HG03095 (cell line): ENCODE measurements at regions not wholly inside any gene's neighbourhood (a gene's known extent, or its start where the extent isn't known, plus 50 kb on each side); places are given as distances from the start of the nearest gene placed in this dataset.

Experiments
- ATAC-seq: cut with Tn5 transposase; IDR thresholded peaks from one replicate; pipeline ENCODE4 v1.9.1; 2021; ENCODE audit warnings: moderate library complexity; ENCODE audit not compliant: unreplicated experiment

GRCh38 chr5:158559066-158559465, 540.6 kb downstream of the EBF1 start:
- no peak for ATAC-seq

- ATAC-seq: no peak
These were observed 545.8 kb downstream of the EBF1 start for GRCh38 chr5:158553962-158554336.

GRCh38 chr5:158553195-158553961, 546.3 kb downstream of the EBF1 start:
- ATAC-seq: no peak

- ATAC-seq: no peak
These were observed 547.5 kb downstream of the EBF1 start for GRCh38 chr5:158552241-158552640.

- no peak for ATAC-seq
These were observed 550.4 kb downstream of the EBF1 start for GRCh38 chr5:158549311-158549710.

GRCh38 chr5:158546748-158547147, 553.0 kb downstream of the EBF1 start:
- no peak for ATAC-seq

DNA sequence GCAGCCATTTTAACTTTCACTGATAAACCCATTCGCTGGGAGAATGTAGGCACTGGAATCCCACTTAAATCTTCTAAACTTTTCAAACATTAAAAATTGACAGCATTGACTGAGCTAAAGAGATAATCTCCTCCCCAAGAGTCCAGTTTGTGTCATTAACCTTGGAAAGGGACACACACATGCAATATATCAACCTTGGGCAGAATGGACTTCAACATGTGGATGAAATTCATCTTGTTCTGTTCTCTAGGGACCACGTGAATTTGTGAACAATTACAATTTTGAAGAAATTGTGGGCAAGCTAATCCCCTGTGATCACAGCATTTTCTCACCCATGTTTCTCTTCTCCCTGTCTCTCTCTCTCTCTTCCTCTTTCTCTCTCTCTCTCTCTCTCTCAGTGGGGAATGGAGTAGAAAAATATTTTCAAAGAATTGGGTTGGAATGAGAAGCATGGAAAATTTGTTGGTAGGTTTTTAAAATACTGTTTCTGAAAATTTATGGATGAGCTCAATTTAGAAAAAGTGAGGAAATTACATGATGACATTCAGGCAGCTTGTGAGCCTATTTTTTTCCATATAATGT, 553.7 kb downstream of the EBF1 start:
- ATAC-seq: no peak

DNA sequence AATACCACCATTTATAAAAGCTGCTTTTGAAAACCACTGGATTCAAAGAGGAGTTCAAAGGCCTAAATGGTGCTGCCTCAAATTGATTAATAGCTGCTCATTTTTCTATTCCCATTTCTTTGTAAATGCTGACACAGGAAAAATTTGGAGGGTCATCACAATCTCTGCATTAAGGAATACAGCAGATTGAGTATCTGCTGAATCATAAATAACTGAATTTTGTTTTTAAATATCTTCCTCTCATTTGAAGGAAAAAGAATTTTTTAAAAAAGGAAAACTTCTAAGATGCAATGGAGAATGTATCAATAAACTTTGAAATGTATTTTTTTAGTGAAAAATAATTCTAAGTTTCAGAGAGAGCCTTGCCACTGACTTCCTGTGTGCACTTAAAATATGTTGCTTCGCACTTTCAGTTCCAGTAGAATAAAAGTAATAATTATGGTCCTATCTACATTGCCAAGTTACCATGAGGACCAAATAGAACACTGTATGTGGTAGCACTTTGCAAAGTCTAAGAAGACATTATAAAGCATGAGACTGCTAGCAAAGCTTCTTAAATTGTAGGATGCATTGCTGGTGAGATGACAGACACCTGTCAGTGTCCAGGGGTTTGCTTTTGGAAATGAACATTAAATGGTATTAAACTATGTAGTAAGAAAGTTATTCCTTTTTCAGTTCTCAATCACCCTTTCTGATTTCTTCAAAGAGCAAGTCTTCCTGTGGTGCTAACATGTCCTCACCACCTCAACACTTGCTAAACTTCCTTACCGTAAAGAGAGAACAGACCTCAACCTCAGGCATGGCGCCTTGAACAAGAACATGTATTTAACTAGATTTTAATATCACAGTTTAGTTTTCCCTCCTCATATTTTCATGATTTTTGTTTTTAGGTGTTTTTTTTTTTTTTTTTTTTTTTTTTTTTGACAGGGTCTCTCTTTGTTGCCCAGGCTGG, 555.1 kb downstream of the EBF1 start:
- no peak for ATAC-seq

- ATAC-seq: no peak
These were observed 556.0 kb downstream of the EBF1 start for GRCh38 chr5:158543539-158544387.

DNA sequence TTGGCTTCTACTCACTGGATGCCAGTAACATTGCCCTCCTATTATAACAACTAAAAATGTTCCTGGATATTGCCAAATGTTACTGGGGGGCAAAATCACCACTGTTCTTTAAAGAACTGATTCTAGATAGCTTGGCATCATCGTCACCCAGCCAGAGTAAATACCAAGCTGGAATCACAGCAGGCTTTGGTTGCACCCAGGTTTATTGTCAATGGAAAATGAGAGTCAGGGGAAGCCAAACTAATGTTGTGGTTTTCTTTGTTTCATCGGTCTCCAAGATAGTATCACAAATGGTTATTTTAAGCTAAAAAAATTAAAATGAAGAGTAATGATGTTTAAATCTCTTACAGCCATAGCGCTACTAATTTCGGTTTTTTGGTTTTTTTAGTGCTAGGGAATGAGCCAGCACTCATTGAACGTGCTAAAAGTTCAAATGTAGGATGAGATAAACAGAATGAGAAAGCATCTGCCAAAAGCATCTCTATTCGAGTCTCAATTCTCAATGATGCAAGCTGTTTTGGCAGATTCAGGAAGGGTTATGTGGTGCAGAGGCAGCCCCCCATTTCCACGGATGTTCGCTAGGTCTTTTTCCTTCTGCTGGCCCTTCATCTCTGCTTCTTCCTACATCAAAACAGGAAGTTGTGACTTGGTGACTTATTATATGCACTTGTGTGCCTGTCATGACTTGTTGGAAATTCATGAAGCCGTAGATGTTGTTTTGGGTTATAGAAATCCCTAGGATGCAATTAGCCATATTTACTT, 558.0 kb downstream of the EBF1 start:
- ATAC-seq: no peak

- ATAC-seq: peak; percentile 79
These were observed 561.1 kb downstream of the EBF1 start for GRCh38 chr5:158538506-158539074.

GRCh38 chr5:158537366-158537765, 562.4 kb downstream of the EBF1 start:
- ATAC-seq: no peak

GRCh38 chr5:158534203-158534602, 565.5 kb downstream of the EBF1 start:
- no peak for ATAC-seq

- no peak for ATAC-seq
These were observed 567.0 kb downstream of the EBF1 start for GRCh38 chr5:158532739-158533138.

- no peak for ATAC-seq
These were observed 567.9 kb downstream of the EBF1 start for GRCh38 chr5:158531860-158532259.

- no peak for ATAC-seq
These were observed 569.6 kb downstream of the EBF1 start for GRCh38 chr5:158530115-158530514.

DNA sequence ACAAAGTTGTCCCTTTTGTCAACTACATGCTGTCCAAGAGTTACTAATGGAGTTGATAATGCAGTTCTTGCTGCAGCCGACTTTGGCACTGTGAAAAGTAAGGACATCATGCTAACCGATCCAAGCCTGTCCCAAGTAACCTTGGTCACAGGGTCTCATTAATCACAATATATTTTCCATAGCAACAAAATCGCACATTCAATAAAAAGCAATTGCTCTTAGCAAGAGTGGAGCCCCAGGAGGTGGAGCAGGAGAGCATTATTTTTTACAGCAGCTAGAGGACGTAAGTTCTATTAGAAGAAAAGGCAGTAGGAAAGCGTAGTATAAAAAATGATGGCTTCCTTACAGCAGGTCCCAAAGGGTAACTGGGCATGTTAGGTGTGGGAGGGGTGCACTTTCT, 570.3 kb downstream of the EBF1 start:
- ATAC-seq: no peak

GRCh38 chr5:158525663-158526062, 574.1 kb downstream of the EBF1 start:
- no peak for ATAC-seq

DNA sequence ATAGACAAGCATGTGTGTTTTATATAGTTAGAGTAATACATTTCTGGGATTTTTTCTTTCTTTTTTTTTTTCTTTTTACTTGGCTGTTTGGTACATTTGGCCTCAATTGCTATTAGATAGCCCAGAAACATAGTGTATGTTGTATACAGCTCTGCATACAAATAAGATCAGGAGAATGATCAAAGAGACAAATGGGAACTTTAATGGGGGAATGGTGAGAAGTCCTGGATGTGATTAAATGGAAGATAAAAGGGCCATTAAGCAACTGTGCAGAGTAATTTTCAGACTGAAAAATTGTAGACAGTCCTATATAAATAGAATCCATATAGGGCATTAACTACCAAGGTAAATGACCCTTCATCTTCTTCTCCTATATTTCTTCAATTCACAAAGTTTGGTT, 575.6 kb downstream of the EBF1 start:
- no peak for ATAC-seq

DNA sequence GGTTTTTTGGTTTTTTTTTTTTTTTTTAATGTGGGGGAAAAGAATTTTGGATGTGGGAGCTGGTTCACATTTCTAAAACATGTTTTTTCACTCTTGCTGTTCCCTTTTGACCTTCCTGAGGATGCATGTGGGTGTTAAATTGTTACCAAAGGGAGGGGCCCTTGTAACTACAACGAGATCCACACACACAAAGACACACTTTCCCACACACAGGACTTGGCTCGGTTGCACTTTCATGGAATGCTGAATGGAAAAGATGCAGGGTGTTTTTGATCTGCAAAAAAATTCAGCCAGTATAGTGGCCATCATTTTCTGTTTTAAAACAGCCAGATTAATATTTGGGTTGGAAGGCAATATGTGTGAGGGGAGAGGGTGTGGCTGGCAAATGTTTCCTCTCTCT, 576.9 kb downstream of the EBF1 start:
- ATAC-seq: no peak
